Lower leg skin (tissue), 3 donors: ENCODE measurements at regions not wholly inside any gene's neighbourhood (a gene's known extent, or its start where the extent isn't known, plus 50 kb on each side); places are given as distances from the start of the nearest gene placed in this dataset.

ENCODE experiments used
- POLR2A ChIP-seq, 2 donors: fragments of 450-650 bp; IDR thresholded peaks; one replicate each; pipeline ENCODE4 v1.6.1; 2016 to 2017; ENCODE audit warnings: antibody characterized with exemption in 2 of 2, mild to moderate bottlenecking in 1 of 2, moderate library complexity in 1 of 2
- TF ChIP-seq, protein P1 (sequence below), 3 donors: fragments of 450-650 bp; IDR thresholded peaks; one replicate each; pipeline ENCODE4 v1.5.1; 2016; ENCODE audit warnings: antibody characterized with exemption in 3 of 3, mild to moderate bottlenecking in 3 of 3, moderate library complexity in 2 of 3

DNA sequence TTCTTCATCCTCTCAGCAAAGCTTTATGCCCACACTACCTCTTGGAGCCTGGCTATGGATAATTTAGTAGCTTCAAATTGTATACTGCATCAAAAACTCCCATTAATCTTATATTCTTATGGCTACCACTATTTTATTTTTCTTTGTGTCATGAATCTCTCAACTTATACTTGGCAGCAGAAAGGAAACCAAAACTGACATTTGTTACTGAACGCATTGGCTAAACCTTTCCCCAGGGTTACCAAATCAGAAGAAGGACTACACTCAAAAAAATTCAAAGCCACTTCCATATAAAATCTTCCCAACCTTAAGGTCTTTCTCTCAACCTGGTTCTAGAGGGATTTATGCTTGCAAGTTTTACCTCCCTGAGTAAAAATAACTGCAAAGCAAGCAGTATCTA lies 97.0 kb upstream of the REG3G start:
- TF ChIP-seq, protein P1, sequence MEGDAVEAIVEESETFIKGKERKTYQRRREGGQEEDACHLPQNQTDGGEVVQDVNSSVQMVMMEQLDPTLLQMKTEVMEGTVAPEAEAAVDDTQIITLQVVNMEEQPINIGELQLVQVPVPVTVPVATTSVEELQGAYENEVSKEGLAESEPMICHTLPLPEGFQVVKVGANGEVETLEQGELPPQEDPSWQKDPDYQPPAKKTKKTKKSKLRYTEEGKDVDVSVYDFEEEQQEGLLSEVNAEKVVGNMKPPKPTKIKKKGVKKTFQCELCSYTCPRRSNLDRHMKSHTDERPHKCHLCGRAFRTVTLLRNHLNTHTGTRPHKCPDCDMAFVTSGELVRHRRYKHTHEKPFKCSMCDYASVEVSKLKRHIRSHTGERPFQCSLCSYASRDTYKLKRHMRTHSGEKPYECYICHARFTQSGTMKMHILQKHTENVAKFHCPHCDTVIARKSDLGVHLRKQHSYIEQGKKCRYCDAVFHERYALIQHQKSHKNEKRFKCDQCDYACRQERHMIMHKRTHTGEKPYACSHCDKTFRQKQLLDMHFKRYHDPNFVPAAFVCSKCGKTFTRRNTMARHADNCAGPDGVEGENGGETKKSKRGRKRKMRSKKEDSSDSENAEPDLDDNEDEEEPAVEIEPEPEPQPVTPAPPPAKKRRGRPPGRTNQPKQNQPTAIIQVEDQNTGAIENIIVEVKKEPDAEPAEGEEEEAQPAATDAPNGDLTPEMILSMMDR (IDR thresholded peaks at IDR 0.05): no peak
- no peak for TF ChIP-seq POLR2A (IDR thresholded peaks at IDR 0.05)
